ENCODE measurements at regions not wholly inside any gene's neighbourhood (a gene's known extent, or its start where the extent isn't known, plus 50 kb on each side); places are given as distances from the start of the nearest gene placed in this dataset.
A peak's percentile ranks its signal among the peaks of the same experiment; 100 is the strongest.

- no peak for DNase-seq (ENCODE audit: low spot score)
Observed at GRCh38 chr11:91755951-91756707, 468.5 kb upstream of the FAT3 start.

- no peak for DNase-seq (ENCODE audit: low spot score)
Observed at GRCh38 chr11:91755526-91755925, 469.1 kb upstream of the FAT3 start.

- DNase-seq (ENCODE audit: low spot score), result no peak
Observed at GRCh38 chr11:91749251-91749650, 475.4 kb upstream of the FAT3 start.

- no peak for DNase-seq (ENCODE audit: low spot score)
Observed at GRCh38 chr11:91742155-91742554, 482.5 kb upstream of the FAT3 start.

GRCh38 chr11:91731051-91731450 is 493.6 kb upstream of the FAT3 start:
- DNase-seq (ENCODE audit: low spot score), result no peak

GRCh38 chr11:91730620-91731019 is 494.0 kb upstream of the FAT3 start:
- DNase-seq (ENCODE audit: low spot score), result no peak

GRCh38 chr11:91730057-91730456 is 494.6 kb upstream of the FAT3 start:
- DNase-seq (ENCODE audit: low spot score), result no peak

- DNase-seq (ENCODE audit: low spot score), result no peak
Observed at GRCh38 chr11:91717169-91717568, 507.4 kb upstream of the FAT3 start.

GRCh38 chr11:91707652-91708482 is 516.8 kb upstream of the FAT3 start:
- DNase-seq (ENCODE audit: low spot score), result no peak

GRCh38 chr11:91703042-91703441 is 521.6 kb upstream of the FAT3 start:
- no peak for DNase-seq (ENCODE audit: low spot score)

- DNase-seq (ENCODE audit: low spot score), result no peak
Observed at GRCh38 chr11:91700854-91701253, 523.8 kb upstream of the FAT3 start.

- DNase-seq (ENCODE audit: low spot score), result no peak
Observed at GRCh38 chr11:91698845-91699244, 525.8 kb upstream of the FAT3 start.

- no peak for DNase-seq (ENCODE audit: low spot score)
Observed at GRCh38 chr11:91694331-91694730, 530.3 kb upstream of the FAT3 start.

GRCh38 chr11:91691872-91692271 is 532.7 kb upstream of the FAT3 start:
- DNase-seq (ENCODE audit: low spot score), result no peak

GRCh38 chr11:91688672-91689071 is 535.9 kb upstream of the FAT3 start:
- no peak for DNase-seq (ENCODE audit: low spot score)

GRCh38 chr11:91686700-91687099 is 537.9 kb upstream of the FAT3 start:
- no peak for DNase-seq (ENCODE audit: low spot score)

- DNase-seq (ENCODE audit: low spot score), result no peak
Observed at GRCh38 chr11:91686281-91686680, 538.3 kb upstream of the FAT3 start.

- DNase-seq (ENCODE audit: low spot score), result no peak
Observed at GRCh38 chr11:91673705-91674104, 550.9 kb upstream of the FAT3 start.

- DNase-seq (ENCODE audit: low spot score), result no peak
Observed at GRCh38 chr11:91664521-91664920, 560.1 kb upstream of the FAT3 start.

- DNase-seq (ENCODE audit: low spot score), result no peak
Observed at GRCh38 chr11:91660036-91660435, 564.6 kb upstream of the FAT3 start.

GRCh38 chr11:91654686-91655085 is 569.9 kb upstream of the FAT3 start:
- no peak for DNase-seq (ENCODE audit: low spot score)

GRCh38 chr11:91653079-91653754 is 571.4 kb upstream of the FAT3 start:
- DNase-seq (ENCODE audit: low spot score), result peak; percentile 8

- no peak for DNase-seq (ENCODE audit: low spot score)
Observed at GRCh38 chr11:91650802-91651201, 573.8 kb upstream of the FAT3 start.
